ENCODE measurements at regions not wholly inside any gene's neighbourhood (a gene's known extent, or its start where the extent isn't known, plus 50 kb on each side); places are given as distances from the start of the nearest gene placed in this dataset.

DNA sequence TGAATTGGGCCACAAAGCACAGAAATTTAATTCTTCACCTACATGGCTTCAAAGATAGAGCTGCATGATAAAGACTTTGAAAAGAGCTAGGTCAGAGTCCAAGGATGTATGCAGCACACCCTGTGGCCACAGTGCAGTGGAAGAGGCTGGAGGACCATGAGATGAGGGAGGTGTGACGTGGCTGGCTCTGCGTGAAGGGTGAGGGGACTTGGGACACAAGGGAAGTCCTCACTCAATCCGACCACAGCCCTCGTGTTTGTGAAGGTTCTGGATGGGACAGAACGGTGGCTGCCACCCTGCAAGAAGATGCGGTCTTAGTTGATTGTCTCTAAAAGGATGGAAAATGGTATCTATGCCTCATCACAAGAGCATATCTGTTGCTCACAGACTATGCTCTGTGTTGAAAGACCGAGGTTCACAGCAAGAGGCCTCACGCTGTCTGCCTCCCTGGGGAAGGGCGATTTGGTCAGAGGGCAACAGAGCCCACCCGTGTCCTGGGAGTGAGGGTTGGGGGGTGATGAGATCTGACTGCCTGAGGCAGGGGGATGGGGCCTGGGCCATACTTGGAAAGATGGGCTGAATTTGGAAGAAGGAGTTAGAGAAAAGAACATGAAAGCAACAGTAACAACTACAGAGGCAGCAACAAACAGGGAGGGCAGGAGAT is 174.4 kb upstream of the SHH start:
- H3K27ac Mint-ChIP-seq (ENCODE audit: unreplicated experiment), result no peak overlapping the region
- ChIA-PET CTCF (no interaction called here), POLR2A (no interaction called here)
- TF ChIP-seq, protein P1, sequence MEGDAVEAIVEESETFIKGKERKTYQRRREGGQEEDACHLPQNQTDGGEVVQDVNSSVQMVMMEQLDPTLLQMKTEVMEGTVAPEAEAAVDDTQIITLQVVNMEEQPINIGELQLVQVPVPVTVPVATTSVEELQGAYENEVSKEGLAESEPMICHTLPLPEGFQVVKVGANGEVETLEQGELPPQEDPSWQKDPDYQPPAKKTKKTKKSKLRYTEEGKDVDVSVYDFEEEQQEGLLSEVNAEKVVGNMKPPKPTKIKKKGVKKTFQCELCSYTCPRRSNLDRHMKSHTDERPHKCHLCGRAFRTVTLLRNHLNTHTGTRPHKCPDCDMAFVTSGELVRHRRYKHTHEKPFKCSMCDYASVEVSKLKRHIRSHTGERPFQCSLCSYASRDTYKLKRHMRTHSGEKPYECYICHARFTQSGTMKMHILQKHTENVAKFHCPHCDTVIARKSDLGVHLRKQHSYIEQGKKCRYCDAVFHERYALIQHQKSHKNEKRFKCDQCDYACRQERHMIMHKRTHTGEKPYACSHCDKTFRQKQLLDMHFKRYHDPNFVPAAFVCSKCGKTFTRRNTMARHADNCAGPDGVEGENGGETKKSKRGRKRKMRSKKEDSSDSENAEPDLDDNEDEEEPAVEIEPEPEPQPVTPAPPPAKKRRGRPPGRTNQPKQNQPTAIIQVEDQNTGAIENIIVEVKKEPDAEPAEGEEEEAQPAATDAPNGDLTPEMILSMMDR (IDR thresholded peaks at IDR 0.05; ENCODE audit: insufficient read depth in 1 of 2, low read depth in 1 of 2, low read length in 1 of 2, severe bottlenecking in 1 of 2, unreplicated experiment in 1 of 2), result no peak
- H3K27me3 Mint-ChIP-seq (ENCODE audit: insufficient read depth, unreplicated experiment), result peaks cover 5% of the 10 kb centered on the region
- Histone ChIP-seq H3K4me1 (no peaks in the 10 kb centered on the region), H3K9me3 (no peaks in the 10 kb centered on the region), H3K27me3 (replicated peaks; ENCODE audit: control insufficient read depth, insufficient read depth, low read length) (no peaks in the 10 kb centered on the region), H3K4me3 (ENCODE audit: low read depth, low read length) (no peak overlapping the region), H3K36me3 (ENCODE audit: control insufficient read depth, insufficient read depth, low read length) (no peaks in the 10 kb centered on the region)
- BruUV-seq (replicated peaks), result no TSS peak
- DNase-seq, result peak in 1 of 2 experiments; percentile 7
- H3K4me1 Mint-ChIP-seq (ENCODE audit: low read depth, unreplicated experiment), result no peaks in the 10 kb centered on the region
- H3K4me3 Mint-ChIP-seq (ENCODE audit: unreplicated experiment), result no peak overlapping the region
- no peaks in the 10 kb centered on the region for H3K36me3 Mint-ChIP-seq (ENCODE audit: insufficient read depth, unreplicated experiment)
- peaks cover 8% of the 10 kb centered on the region for H3K9me3 Mint-ChIP-seq (ENCODE audit: unreplicated experiment)
- intact Hi-C loops (cut with micrococcal nuclease; ENCODE audit: unreplicated experiment), result no loop called here

DNA sequence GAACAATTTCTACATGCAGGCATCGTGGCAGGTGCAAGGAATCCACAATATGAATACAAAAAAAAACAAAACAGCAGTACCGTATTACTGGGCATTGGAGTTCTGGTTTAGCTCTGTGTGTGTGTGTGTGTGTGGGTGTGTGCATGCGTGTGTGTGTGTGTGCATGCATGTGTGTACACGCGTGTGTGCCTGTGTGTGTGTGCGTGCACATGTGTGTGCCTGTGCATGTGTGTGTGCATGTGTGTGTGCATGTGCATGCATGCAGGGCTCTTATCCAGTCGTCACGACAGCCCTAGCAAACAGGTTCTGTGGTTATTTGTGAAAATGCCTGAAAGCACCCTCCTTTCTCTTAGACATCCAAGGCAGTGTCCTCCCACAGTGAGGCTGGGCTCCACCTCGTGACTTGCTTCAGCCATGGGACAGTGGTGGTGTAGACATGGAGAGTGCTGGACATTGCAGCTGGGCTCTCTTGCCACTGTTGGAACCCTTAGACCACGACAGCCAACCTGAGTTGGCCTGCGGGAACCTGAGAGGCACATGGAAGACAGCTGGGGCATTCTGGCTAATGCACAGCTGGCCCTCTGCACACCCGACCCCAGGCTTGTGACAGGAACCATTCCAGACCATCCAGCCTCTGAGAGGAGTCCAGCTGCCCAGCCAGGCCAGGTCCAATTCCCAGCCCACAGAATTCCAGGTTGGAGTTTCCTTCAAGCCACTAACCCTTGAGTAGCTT is 173.4 kb upstream of the SHH start:
- no peak for DNase-seq
- Mint-ChIP-seq H3K27ac (ENCODE audit: unreplicated experiment) (no peak overlapping the region), H3K9me3 (ENCODE audit: unreplicated experiment) (peaks cover 8% of the 10 kb centered on the region), H3K27me3 (ENCODE audit: insufficient read depth, unreplicated experiment) (peaks cover 7% of the 10 kb centered on the region), H3K36me3 (ENCODE audit: insufficient read depth, unreplicated experiment) (no peaks in the 10 kb centered on the region), H3K4me3 (ENCODE audit: unreplicated experiment) (no peak overlapping the region), H3K4me1 (ENCODE audit: low read depth, unreplicated experiment) (no peaks in the 10 kb centered on the region)
- H3K4me3 ChIP-seq (ENCODE audit: low read depth, low read length), result no peak overlapping the region
- no peaks in the 10 kb centered on the region for H3K36me3 ChIP-seq (ENCODE audit: control insufficient read depth, insufficient read depth, low read length)
- no peaks in the 10 kb centered on the region for H3K27me3 ChIP-seq (replicated peaks; ENCODE audit: control insufficient read depth, insufficient read depth, low read length)
- H3K9me3 ChIP-seq, result no peaks in the 10 kb centered on the region
- CTCF ChIA-PET, result no interaction called here
- POLR2A ChIA-PET, result no interaction called here
- TF ChIP-seq, protein P1 (IDR thresholded peaks at IDR 0.05; ENCODE audit: insufficient read depth in 1 of 2, low read depth in 1 of 2, low read length in 1 of 2, severe bottlenecking in 1 of 2, unreplicated experiment in 1 of 2), result no peak
- intact Hi-C loops (cut with micrococcal nuclease; ENCODE audit: unreplicated experiment), result no loop called here
- no TSS peak for BruUV-seq (replicated peaks)
- H3K4me1 ChIP-seq, result no peaks in the 10 kb centered on the region

DNA sequence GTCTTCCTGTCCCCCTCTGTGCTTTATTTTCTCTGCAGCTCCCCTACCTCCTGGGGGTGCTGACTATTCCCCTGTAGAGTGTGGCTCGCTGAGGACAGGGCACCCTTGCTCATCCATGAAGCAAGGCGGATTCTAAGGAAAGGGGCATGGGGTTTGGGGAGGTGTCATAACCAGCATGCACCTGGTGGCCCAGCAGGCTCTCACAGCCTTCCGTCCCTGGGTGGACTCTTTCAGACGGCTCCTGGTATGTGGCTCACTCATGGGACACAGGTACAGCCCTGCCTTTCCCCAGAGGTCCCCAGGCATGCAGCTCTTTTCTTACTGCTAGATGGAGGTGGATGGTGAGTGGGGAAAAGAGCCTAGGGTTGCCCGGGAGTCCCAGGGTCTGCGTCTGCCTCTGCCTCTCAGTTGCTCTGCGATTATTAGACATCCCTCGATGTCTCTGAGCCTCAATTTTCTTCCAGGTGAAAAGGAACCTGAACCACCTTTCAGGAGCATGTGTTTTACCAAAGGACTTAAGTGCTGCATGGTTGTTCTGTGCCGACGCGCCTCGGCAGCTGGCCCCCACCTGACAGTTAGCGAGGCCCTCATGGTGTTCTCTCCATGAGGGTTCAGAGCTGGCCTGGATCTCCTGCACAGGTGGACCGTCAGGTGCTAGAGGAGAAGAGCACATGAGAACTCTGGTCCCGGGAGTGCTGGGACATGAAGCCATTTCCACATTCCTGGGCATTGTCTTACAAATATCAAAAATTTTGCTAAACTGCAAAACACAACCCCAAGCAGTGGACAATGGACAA is 172.5 kb upstream of the SHH start:
- H3K36me3 ChIP-seq (ENCODE audit: control insufficient read depth, insufficient read depth, low read length), result no peaks in the 10 kb centered on the region
- BruUV-seq (replicated peaks), result no TSS peak
- no peaks in the 10 kb centered on the region for H3K27me3 ChIP-seq (replicated peaks; ENCODE audit: control insufficient read depth, insufficient read depth, low read length)
- Mint-ChIP-seq H3K4me1 (ENCODE audit: low read depth, unreplicated experiment) (peaks cover 2% of the 10 kb centered on the region), H3K9me3 (ENCODE audit: unreplicated experiment) (peaks cover 8% of the 10 kb centered on the region), H3K4me3 (ENCODE audit: unreplicated experiment) (no peak overlapping the region), H3K36me3 (ENCODE audit: insufficient read depth, unreplicated experiment) (no peaks in the 10 kb centered on the region), H3K27me3 (ENCODE audit: insufficient read depth, unreplicated experiment) (peaks cover 9% of the 10 kb centered on the region), H3K27ac (ENCODE audit: unreplicated experiment) (no peak overlapping the region)
- TF ChIP-seq, protein P1 (IDR thresholded peaks at IDR 0.05; ENCODE audit: insufficient read depth in 1 of 2, low read depth in 1 of 2, low read length in 1 of 2, severe bottlenecking in 1 of 2, unreplicated experiment in 1 of 2), result no peak
- ChIA-PET CTCF (no interaction called here), POLR2A (no interaction called here)
- no peaks in the 10 kb centered on the region for H3K4me1 ChIP-seq
- H3K4me3 ChIP-seq (ENCODE audit: low read depth, low read length), result no peak overlapping the region
- peak in 1 of 2 experiments; percentile 10 for DNase-seq
- intact Hi-C loops (cut with micrococcal nuclease; ENCODE audit: unreplicated experiment), result no loop called here
- H3K9me3 ChIP-seq, result no peaks in the 10 kb centered on the region
